PC-3 (cell line): ENCODE measurements at regions not wholly inside any gene's neighbourhood (a gene's known extent, or its start where the extent isn't known, plus 50 kb on each side); places are given as distances from the start of the nearest gene placed in this dataset.

Experiments used
- ATAC-seq: fragments of 200-7000 bp; cut with Tn5 transposase; 2 replicates; pipeline ENCODE4 v1.9.1; 2020; ENCODE audit warnings: mild to moderate bottlenecking, moderate library complexity
- BruUV-seq: library from RNA; stranded (reverse); fragments of 400-500 nt; replicated peaks from 2 replicates; lab custom pipeline; 2021; lab: Mats Ljungman, UMichigan
- CTCF ChIA-PET: fragments of 300-600 bp; sonication (Branson Sonifier 250); formaldehyde crosslinking; loops from one replicate; lab custom pipeline; 2022; ENCODE audit warnings: antibody characterized with exemption; lab: Charles Lee
- POLR2A ChIA-PET: fragments of 300-600 bp; sonication (Branson Sonifier 250); formaldehyde crosslinking; loops from one replicate; lab custom pipeline; 2022; ENCODE audit warnings: antibody characterized with exemption; ENCODE audit not compliant: unreplicated experiment; lab: Charles Lee
- DNase-seq: peaks from one replicate; pipeline ENCODE4 v3.0.0-alpha.2; 2015
- H2AFZ ChIP-seq: fragments of 300-600 bp; sonication (generic); 2 replicates; pipeline ENCODE4 v1.6.0; 2016; ENCODE audit warnings: antibody characterized with exemption, low read length
- H3F3A ChIP-seq: fragments of 300-600 bp; sonication (generic); one replicate; pipeline ENCODE4 v1.6.0; 2017; ENCODE audit warnings: antibody characterized with exemption, low read length, control low read depth, mild to moderate bottlenecking; ENCODE audit not compliant: unreplicated experiment
- H3K27ac ChIP-seq: fragments of 300-600 bp; sonication (generic); 2 replicates; pipeline ENCODE4 v1.5.1; 2016; ENCODE audit warnings: mild to moderate bottlenecking, low read length
- H3K27me3 ChIP-seq: fragments of 300-600 bp; sonication (generic); 2 replicates; pipeline ENCODE4 v1.6.1; 2016; ENCODE audit warnings: low read length, mixed read lengths
- H3K36me3 ChIP-seq: fragments of 300-600 bp; sonication (generic); 2 replicates; pipeline ENCODE4 v1.6.1; 2016; ENCODE audit warnings: low read depth, mixed run types, low read length, mixed read lengths
- H3K4me1 ChIP-seq: fragments of 300-600 bp; sonication (generic); 2 replicates; pipeline ENCODE4 v1.5.1; 2016; ENCODE audit warnings: low read length; ENCODE audit not compliant: insufficient read depth
- H3K4me2 ChIP-seq: fragments of 300-600 bp; sonication (generic); 2 replicates; pipeline ENCODE4 v1.6.0; 2016; ENCODE audit warnings: low read length
- H3K4me3 ChIP-seq: fragments of 300-600 bp; sonication (generic); 2 replicates; pipeline ENCODE4 v1.5.1; 2016; ENCODE audit warnings: mild to moderate bottlenecking, low read length, mixed read lengths
- H3K79me2 ChIP-seq: fragments of 300-600 bp; sonication (generic); 2 replicates; pipeline ENCODE4 v1.6.1; 2017; ENCODE audit warnings: low read length, mixed read lengths
- H3K9ac ChIP-seq: fragments of 300-600 bp; sonication (generic); 2 replicates; pipeline ENCODE4 v1.6.0; 2016; ENCODE audit warnings: mild to moderate bottlenecking, low read length
- H3K9me2 ChIP-seq: fragments of 300-600 bp; sonication (generic); replicated peaks from 2 replicates; pipeline ENCODE4 v1.6.1; 2016; ENCODE audit warnings: mixed run types, low read length, mixed read lengths
- H3K9me3 ChIP-seq: fragments of 300-600 bp; sonication (generic); 2 replicates; pipeline ENCODE4 v1.6.1; 2016; ENCODE audit warnings: low read length, mixed read lengths
- H4K20me1 ChIP-seq: fragments of 300-600 bp; sonication (generic); 2 replicates; pipeline ENCODE4 v1.6.1; 2016; ENCODE audit warnings: low read length, mixed read lengths
- CTCF ChIP-seq: fragments of 300-600 bp; sonication (generic); conservative IDR thresholded peaks from 2 replicates; pipeline ENCODE4 v1.5.1; 2017; ENCODE audit warnings: antibody characterized with exemption, low read depth, mild to moderate bottlenecking, low read length
- EZH2 ChIP-seq: fragments of 300-600 bp; sonication (generic); IDR thresholded peaks from one replicate; pipeline ENCODE4 v1.6.1; 2017; ENCODE audit warnings: antibody characterized with exemption, mild to moderate bottlenecking, low read length; ENCODE audit not compliant: unreplicated experiment
- EZH2phosphoT487 ChIP-seq: fragments of 300-600 bp; sonication (generic); IDR thresholded peaks from 2 replicates; pipeline ENCODE4 v1.6.1; 2018; ENCODE audit warnings: mild to moderate bottlenecking, antibody characterized with exemption, low read length, borderline replicate concordance
- intact Hi-C: fragments of 100-400 bp; cut with micrococcal nuclease; formaldehyde crosslinking; loops from 2 replicates; pipeline ENCODE4 v1.9.0; 2023

DNA sequence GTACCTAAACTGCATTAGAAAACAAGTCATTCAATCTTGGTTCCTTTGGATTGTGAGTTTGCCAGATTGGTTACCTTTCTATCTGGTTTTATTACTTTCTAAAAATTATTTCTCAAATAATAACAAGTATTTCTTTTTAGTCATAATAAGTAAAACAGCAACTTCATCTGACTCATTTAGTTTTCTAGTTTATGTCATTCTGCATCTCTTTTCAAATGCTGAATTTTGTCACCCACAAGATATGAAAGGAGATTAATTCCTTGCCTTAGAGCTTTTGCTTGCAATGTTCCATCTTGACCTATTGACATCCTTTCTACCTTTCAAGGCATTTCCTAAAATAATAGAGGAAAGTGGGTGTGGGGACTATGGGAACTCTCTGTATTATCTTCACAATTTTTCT lies 253.6 kb upstream of the PEX5L start:
- no TSS peak for BruUV-seq
- Histone ChIP-seq H3K4me3 (no peak overlapping the region), H3K27ac (no peak overlapping the region), H4K20me1 (no peaks in the 10 kb centered on the region), H3F3A (no peaks in the 10 kb centered on the region), H3K9me2 (no peaks in the 10 kb centered on the region; the same call in 1 of the 2 replicates), H3K4me2 (no peak overlapping the region), H3K36me3 (no peaks in the 10 kb centered on the region), H3K4me1 (peaks cover 8% of the 10 kb centered on the region), H3K9me3 (no peaks in the 10 kb centered on the region), H2AFZ (no peak overlapping the region), H3K9ac (no peak overlapping the region), H3K79me2 (no peaks in the 10 kb centered on the region), H3K27me3 (no peaks in the 10 kb centered on the region)
- TF ChIP-seq EZH2phosphoT487 (no peak), EZH2 (no peak), CTCF (no peak)
- ChIA-PET CTCF (no interaction called here), POLR2A (no interaction called here)
- intact Hi-C loops = no loop called here
- DNase-seq (no peak), ATAC-seq (no peak)

- intact Hi-C loops = no loop called here
- Histone ChIP-seq H3K27me3 (no peaks in the 10 kb centered on the region), H3K9me2 (no peaks in the 10 kb centered on the region), H3K79me2 (no peaks in the 10 kb centered on the region), H3K4me2 (no peak overlapping the region), H3K9ac (no peak overlapping the region), H3K9me3 (no peaks in the 10 kb centered on the region), H3K27ac (no peak overlapping the region), H3F3A (no peaks in the 10 kb centered on the region), H4K20me1 (no peaks in the 10 kb centered on the region), H2AFZ (no peak overlapping the region), H3K4me3 (no peak overlapping the region), H3K36me3 (no peaks in the 10 kb centered on the region), H3K4me1 (peaks cover 19% of the 10 kb centered on the region)
- no TSS peak for BruUV-seq
- ChIA-PET POLR2A (no interaction called here), CTCF (no interaction called here)
- ATAC-seq (no peak), DNase-seq (no peak)
- no peak for TF ChIP-seq CTCF
Observed at GRCh38 chr3:180294282-180295027, 257.7 kb upstream of the PEX5L start.

GRCh38 chr3:180295811-180296210 lies 259.1 kb upstream of the PEX5L start:
- no peak overlapping the region for H3K27ac ChIP-seq
- peaks cover 19% of the 10 kb centered on the region for H3K4me1 ChIP-seq
- peak overlapping the region; percentile 7; the same call in 1 of the 2 replicates for H3K4me2 ChIP-seq
- intact Hi-C loops = no loop called here
- no peaks in the 10 kb centered on the region for H3K36me3 ChIP-seq
- ChIA-PET CTCF (no interaction called here), POLR2A (no interaction called here)
- H3K9ac ChIP-seq = no peak overlapping the region
- no peak for TF ChIP-seq EZH2phosphoT487
- no peak for TF ChIP-seq EZH2
- no peak for TF ChIP-seq CTCF
- H3K27me3 ChIP-seq = no peaks in the 10 kb centered on the region
- ATAC-seq (peak; percentile 56), DNase-seq (peak; percentile 77)
- no peak overlapping the region for H2AFZ ChIP-seq
- BruUV-seq = no TSS peak
- H3K9me3 ChIP-seq = no peaks in the 10 kb centered on the region
- H3F3A ChIP-seq = no peaks in the 10 kb centered on the region
- no peaks in the 10 kb centered on the region for H3K79me2 ChIP-seq
- no peaks in the 10 kb centered on the region for H4K20me1 ChIP-seq
- no peaks in the 10 kb centered on the region for H3K9me2 ChIP-seq
- no peak overlapping the region for H3K4me3 ChIP-seq
